ENCODE measurements at regions not wholly inside any gene's neighbourhood (a gene's known extent, or its start where the extent isn't known, plus 50 kb on each side); places are given as distances from the start of the nearest gene placed in this dataset.

- ATAC-seq (no peak), FAIRE-seq (no peak), DNase-seq (ENCODE audit: low read depth in 1 of 2, low spot score in 1 of 2) (no peak)
- Histone ChIP-seq H3K4me1 (no peaks in the 10 kb centered on the region), H3K4me3 (no peak overlapping the region), H3K27ac (no peak overlapping the region), H3K4me2 (no peak overlapping the region), H3K9me3 (no peaks in the 10 kb centered on the region; the same call in 2 of the 3 replicates)
- ChIA-PET CTCF (no interaction called here), POLR2A (no interaction called here)
- no peak for TF ChIP-seq ATOH8 (CRISPR knock-in tag; IDR thresholded peaks at IDR 0.05; ENCODE audit: low read depth)
- TF ChIP-seq PHF8 (IDR thresholded peaks at IDR 0.05; ENCODE audit: borderline replicate concordance, low read depth): no peak
- TF ChIP-seq JUNB (IDR thresholded peaks at IDR 0.05): no peak
- TF ChIP-seq JUN (IDR thresholded peaks at IDR 0.05): no peak
- TF ChIP-seq KDM1A (IDR thresholded peaks at IDR 0.05; ENCODE audit: low read depth): no peak
- no peak for TF ChIP-seq HOXB5 (CRISPR knock-in tag; IDR thresholded peaks at IDR 0.05)
- TF ChIP-seq BHLHE40 (IDR thresholded peaks at IDR 0.05; ENCODE audit: low read depth, low read length): no peak
- no peak for TF ChIP-seq HMGXB4 (CRISPR knock-in tag; IDR thresholded peaks at IDR 0.05; ENCODE audit: borderline replicate concordance)
- TF ChIP-seq PBX3 (IDR thresholded peaks at IDR 0.05): no peak
- no peak for TF ChIP-seq NR3C1 (IDR thresholded peaks at IDR 0.05)
- no peak for TF ChIP-seq POLR2AphosphoS2 (conservative IDR thresholded peaks at IDR 0.05; ENCODE audit: low read length)
- TF ChIP-seq CBX8 (IDR thresholded peaks at IDR 0.05): no peak
- no peak for TF ChIP-seq NPAS2 (CRISPR knock-in tag; IDR thresholded peaks at IDR 0.05; ENCODE audit: borderline replicate concordance)
- no peak for TF ChIP-seq MAZ (IDR thresholded peaks at IDR 0.05; ENCODE audit: borderline replicate concordance, low read depth, low read length)
- TF ChIP-seq NFE2L2 (conservative IDR thresholded peaks at IDR 0.05; ENCODE audit: low read length): no peak
- TF ChIP-seq POLR2A (IDR thresholded peaks at IDR 0.05; ENCODE audit: low read length): no peak
- no peak for TF ChIP-seq CEBPB (IDR thresholded peaks at IDR 0.05)
- 19% methylated on average over 6 of the region's 6 CpGs for WGBS (ENCODE audit: missing lambda C conversion rate)
These were observed 57.1 kb upstream of the CELF2 start for GRCh38 chr10:10960534-10960933.

- ChIA-PET CTCF (no interaction called here), POLR2A (no interaction called here)
- no peak for ATAC-seq
- DNase-seq (ENCODE audit: low read depth in 1 of 2, low spot score in 1 of 2): no peak
- no peak for FAIRE-seq
- Histone ChIP-seq H3K4me3 (no peak overlapping the region), H3K4me1 (no peaks in the 10 kb centered on the region), H3K27ac (no peak overlapping the region), H3K9me3 (no peaks in the 10 kb centered on the region; the same call in 2 of the 3 replicates), H3K4me2 (no peak overlapping the region)
- no peak for TF ChIP-seq NFE2L2 (conservative IDR thresholded peaks at IDR 0.05; ENCODE audit: low read length)
- no peak for TF ChIP-seq FOXS1 (CRISPR knock-in tag; IDR thresholded peaks at IDR 0.05)
- TF ChIP-seq HDAC2 (IDR thresholded peaks at IDR 0.05): no peak
- TF ChIP-seq JUNB (IDR thresholded peaks at IDR 0.05): no peak
- no peak for TF ChIP-seq HOXB13 (CRISPR knock-in tag; IDR thresholded peaks at IDR 0.05; ENCODE audit: low read depth)
- no peak for TF ChIP-seq BCL3 (IDR thresholded peaks at IDR 0.05)
- no peak for TF ChIP-seq PBX3 (IDR thresholded peaks at IDR 0.05)
- TF ChIP-seq MAZ (IDR thresholded peaks at IDR 0.05; ENCODE audit: borderline replicate concordance, low read depth, low read length): no peak
- no peak for TF ChIP-seq MAX (IDR thresholded peaks at IDR 0.05)
- no peak for TF ChIP-seq POLR2A (IDR thresholded peaks at IDR 0.05; ENCODE audit: low read length)
- no peak for TF ChIP-seq MYC (IDR thresholded peaks at IDR 0.05; ENCODE audit: borderline replicate concordance, low read length)
- TF ChIP-seq REST (IDR thresholded peaks at IDR 0.05): no peak
- no peak for TF ChIP-seq ESRRA (IDR thresholded peaks at IDR 0.05; ENCODE audit: borderline replicate concordance, low read length)
- no peak for TF ChIP-seq JUN (IDR thresholded peaks at IDR 0.05)
- no peak for TF ChIP-seq NPAS2 (CRISPR knock-in tag; IDR thresholded peaks at IDR 0.05; ENCODE audit: borderline replicate concordance)
- TF ChIP-seq EHF (CRISPR knock-in tag; IDR thresholded peaks at IDR 0.05): no peak
- no peak for TF ChIP-seq RARB (CRISPR knock-in tag; IDR thresholded peaks at IDR 0.05)
- WGBS (ENCODE audit: missing lambda C conversion rate): 3% methylated on average over 1 of the region's 1 CpG
These were observed 56.6 kb upstream of the CELF2 start for GRCh38 chr10:10961072-10961471.
